WTC11 (cell line): ENCODE measurements at regions not wholly inside any gene's neighbourhood (a gene's known extent, or its start where the extent isn't known, plus 50 kb on each side); places are given as distances from the start of the nearest gene placed in this dataset.

Experiments used
- ATAC-seq: fragments of 200-7000 bp; cut with Tn5 transposase; 2 replicates; pipeline ENCODE4 v1.10.0; 2021; ENCODE audit warnings: mild to moderate bottlenecking, moderate library complexity
- CTCF ChIA-PET: fragments of 300-600 bp; sonication (Branson Sonifier 250); formaldehyde crosslinking; loops from one replicate; lab custom pipeline; 2021; ENCODE audit warnings: antibody characterized with exemption; lab: Charles Lee
- POLR2A ChIA-PET: fragments of 350-600 bp; sonication (Branson Sonifier 250); formaldehyde crosslinking; loops from one replicate; lab custom pipeline; 2021; ENCODE audit warnings: antibody characterized with exemption; lab: Charles Lee
- DNase-seq: peaks from one replicate; pipeline ENCODE4 v3.0.0; 2021; ENCODE audit warnings: low spot score
- H3K27ac Mint-ChIP-seq: 2 replicates; pipeline ENCODE4 v1.8.0; 2021; ENCODE audit warnings: mixed read lengths
- H3K27me3 Mint-ChIP-seq: 2 replicates; pipeline ENCODE4 v1.8.0; 2021; ENCODE audit warnings: low read depth, mild to moderate bottlenecking, moderate library complexity, mixed read lengths
- H3K36me3 Mint-ChIP-seq: 2 replicates; pipeline ENCODE4 v1.8.0; 2021; ENCODE audit warnings: mixed read lengths
- H3K4me1 Mint-ChIP-seq: 2 replicates; pipeline ENCODE4 v1.8.0; 2022; ENCODE audit warnings: mixed read lengths
- H3K4me3 Mint-ChIP-seq: 2 replicates; pipeline ENCODE4 v1.8.0; 2021; ENCODE audit warnings: mild to moderate bottlenecking, moderate library complexity, mixed read lengths
- H3K9me3 Mint-ChIP-seq: 2 replicates; pipeline ENCODE4 v1.8.0; 2021; ENCODE audit warnings: mixed read lengths
- CREM ChIP-seq: sonication (generic); formaldehyde crosslinking; IDR thresholded peaks from 2 replicates; pipeline ENCODE4 v1.8.1; 2022; ENCODE audit warnings: mild to moderate bottlenecking, missing genetic modification reagents, moderate library complexity
- CTCF ChIP-seq: fragments of 200-600 bp; IDR thresholded peaks from 2 replicates; pipeline ENCODE4 v1.8.0; 2022; ENCODE audit warnings: antibody characterized with exemption
- ESRRA ChIP-seq: sonication (generic); formaldehyde crosslinking; IDR thresholded peaks from 2 replicates; pipeline ENCODE4 v1.8.1; 2022; ENCODE audit warnings: mild to moderate bottlenecking, missing genetic modification reagents, borderline replicate concordance
- FOXJ3 ChIP-seq: sonication (generic); formaldehyde crosslinking; IDR thresholded peaks from 2 replicates; pipeline ENCODE4 v1.9.0; 2021; ENCODE audit warnings: missing genetic modification reagents, mild to moderate bottlenecking, borderline replicate concordance
- JUN ChIP-seq: sonication (generic); formaldehyde crosslinking; IDR thresholded peaks from 2 replicates; pipeline ENCODE4 v1.8.0; 2023; ENCODE audit warnings: mild to moderate bottlenecking, missing genetic modification reagents
- NR2C2 ChIP-seq: sonication (generic); formaldehyde crosslinking; IDR thresholded peaks from 2 replicates; pipeline ENCODE4 v1.8.0; 2022; ENCODE audit warnings: mild to moderate bottlenecking, missing genetic modification reagents
- ZMAT4 ChIP-seq: fragments of 250-450 bp; sonication (Bioruptor Pico); IDR thresholded peaks from 2 replicates; pipeline ENCODE4 v1.9.0; 2021; ENCODE audit warnings: mild to moderate bottlenecking
- ZNF396 ChIP-seq: fragments of 250-450 bp; sonication (Bioruptor Pico); IDR thresholded peaks from 2 replicates; pipeline ENCODE4 v1.8.0; 2021; ENCODE audit warnings: mild to moderate bottlenecking, moderate library complexity, borderline replicate concordance
- ZNF416 ChIP-seq: fragments of 250-450 bp; sonication (Bioruptor Pico); IDR thresholded peaks from 2 replicates; pipeline ENCODE4 v1.9.0; 2021; ENCODE audit warnings: mild to moderate bottlenecking, inconsistent platforms
- ZNF512 ChIP-seq: sonication (generic); formaldehyde crosslinking; IDR thresholded peaks from 2 replicates; pipeline ENCODE4 v1.8.1; 2022; ENCODE audit warnings: missing genetic modification reagents, borderline replicate concordance
- TF ChIP-seq, protein P1 (sequence below): sonication (generic); formaldehyde crosslinking; IDR thresholded peaks from 2 replicates; pipeline ENCODE4 v1.8.0; 2022; ENCODE audit warnings: missing genetic modification reagents
- TF ChIP-seq, protein P2 (sequence below): sonication (generic); formaldehyde crosslinking; IDR thresholded peaks from 2 replicates; pipeline ENCODE4 v1.8.0; 2023; ENCODE audit warnings: missing genetic modification reagents
- TF ChIP-seq, protein P3 (sequence below): sonication (generic); formaldehyde crosslinking; IDR thresholded peaks from 2 replicates; pipeline ENCODE4 v1.8.1; 2023; ENCODE audit warnings: mild to moderate bottlenecking, moderate library complexity, missing genetic modification reagents
- TF ChIP-seq, protein P4 (sequence below): sonication (generic); formaldehyde crosslinking; IDR thresholded peaks from 2 replicates; pipeline ENCODE4 v1.8.1; 2023; ENCODE audit warnings: mild to moderate bottlenecking, missing genetic modification reagents

- TF ChIP-seq CTCF, result no peak
- TF ChIP-seq ZNF396 (CRISPR knock-in tag), result no peak
- TF ChIP-seq, protein P1, sequence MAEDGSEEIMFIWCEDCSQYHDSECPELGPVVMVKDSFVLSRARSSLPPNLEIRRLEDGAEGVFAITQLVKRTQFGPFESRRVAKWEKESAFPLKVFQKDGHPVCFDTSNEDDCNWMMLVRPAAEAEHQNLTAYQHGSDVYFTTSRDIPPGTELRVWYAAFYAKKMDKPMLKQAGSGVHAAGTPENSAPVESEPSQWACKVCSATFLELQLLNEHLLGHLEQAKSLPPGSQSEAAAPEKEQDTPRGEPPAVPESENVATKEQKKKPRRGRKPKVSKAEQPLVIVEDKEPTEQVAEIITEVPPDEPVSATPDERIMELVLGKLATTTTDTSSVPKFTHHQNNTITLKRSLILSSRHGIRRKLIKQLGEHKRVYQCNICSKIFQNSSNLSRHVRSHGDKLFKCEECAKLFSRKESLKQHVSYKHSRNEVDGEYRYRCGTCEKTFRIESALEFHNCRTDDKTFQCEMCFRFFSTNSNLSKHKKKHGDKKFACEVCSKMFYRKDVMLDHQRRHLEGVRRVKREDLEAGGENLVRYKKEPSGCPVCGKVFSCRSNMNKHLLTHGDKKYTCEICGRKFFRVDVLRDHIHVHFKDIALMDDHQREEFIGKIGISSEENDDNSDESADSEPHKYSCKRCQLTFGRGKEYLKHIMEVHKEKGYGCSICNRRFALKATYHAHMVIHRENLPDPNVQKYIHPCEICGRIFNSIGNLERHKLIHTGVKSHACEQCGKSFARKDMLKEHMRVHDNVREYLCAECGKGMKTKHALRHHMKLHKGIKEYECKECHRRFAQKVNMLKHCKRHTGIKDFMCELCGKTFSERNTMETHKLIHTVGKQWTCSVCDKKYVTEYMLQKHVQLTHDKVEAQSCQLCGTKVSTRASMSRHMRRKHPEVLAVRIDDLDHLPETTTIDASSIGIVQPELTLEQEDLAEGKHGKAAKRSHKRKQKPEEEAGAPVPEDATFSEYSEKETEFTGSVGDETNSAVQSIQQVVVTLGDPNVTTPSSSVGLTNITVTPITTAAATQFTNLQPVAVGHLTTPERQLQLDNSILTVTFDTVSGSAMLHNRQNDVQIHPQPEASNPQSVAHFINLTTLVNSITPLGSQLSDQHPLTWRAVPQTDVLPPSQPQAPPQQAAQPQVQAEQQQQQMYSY (CRISPR knock-in tag), result no peak
- TF ChIP-seq ZNF416 (CRISPR knock-in tag), result no peak
- TF ChIP-seq JUN (CRISPR knock-in tag), result no peak
Observed at GRCh38 chr6:156599366-156599765, 177.8 kb upstream of the ARID1B start (continued).

DNA sequence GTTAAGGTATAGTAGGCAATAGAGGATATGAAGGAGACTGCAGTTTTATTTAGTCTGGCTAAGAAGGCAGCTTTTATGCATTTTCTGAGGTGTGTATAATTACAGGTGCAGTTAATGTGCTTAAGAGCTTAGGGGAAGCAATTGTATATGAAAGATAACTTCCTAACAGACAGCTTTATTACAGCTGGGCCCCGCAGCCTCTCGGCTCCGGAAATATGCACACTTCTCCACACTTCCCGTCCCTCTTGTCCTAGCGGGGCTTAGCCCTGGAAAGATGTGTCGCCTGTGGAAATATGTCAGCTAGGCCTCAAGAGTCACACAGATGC lies 178.4 kb upstream of the ARID1B start:
- ChIA-PET CTCF (interaction anchor here (0.6 kb wide), 1 partner anchor 36 kb away, joined by 3 read pairs; no protein-coding TSS in a partner anchor), POLR2A (no interaction called here)
- no peak for DNase-seq
- H3K36me3 Mint-ChIP-seq, result peaks cover 2% of the 10 kb centered on the region; the same call in 1 of the 2 replicates
- TF ChIP-seq, protein P2, sequence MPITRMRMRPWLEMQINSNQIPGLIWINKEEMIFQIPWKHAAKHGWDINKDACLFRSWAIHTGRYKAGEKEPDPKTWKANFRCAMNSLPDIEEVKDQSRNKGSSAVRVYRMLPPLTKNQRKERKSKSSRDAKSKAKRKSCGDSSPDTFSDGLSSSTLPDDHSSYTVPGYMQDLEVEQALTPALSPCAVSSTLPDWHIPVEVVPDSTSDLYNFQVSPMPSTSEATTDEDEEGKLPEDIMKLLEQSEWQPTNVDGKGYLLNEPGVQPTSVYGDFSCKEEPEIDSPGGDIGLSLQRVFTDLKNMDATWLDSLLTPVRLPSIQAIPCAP, result no peak
- TF ChIP-seq, protein P3, sequence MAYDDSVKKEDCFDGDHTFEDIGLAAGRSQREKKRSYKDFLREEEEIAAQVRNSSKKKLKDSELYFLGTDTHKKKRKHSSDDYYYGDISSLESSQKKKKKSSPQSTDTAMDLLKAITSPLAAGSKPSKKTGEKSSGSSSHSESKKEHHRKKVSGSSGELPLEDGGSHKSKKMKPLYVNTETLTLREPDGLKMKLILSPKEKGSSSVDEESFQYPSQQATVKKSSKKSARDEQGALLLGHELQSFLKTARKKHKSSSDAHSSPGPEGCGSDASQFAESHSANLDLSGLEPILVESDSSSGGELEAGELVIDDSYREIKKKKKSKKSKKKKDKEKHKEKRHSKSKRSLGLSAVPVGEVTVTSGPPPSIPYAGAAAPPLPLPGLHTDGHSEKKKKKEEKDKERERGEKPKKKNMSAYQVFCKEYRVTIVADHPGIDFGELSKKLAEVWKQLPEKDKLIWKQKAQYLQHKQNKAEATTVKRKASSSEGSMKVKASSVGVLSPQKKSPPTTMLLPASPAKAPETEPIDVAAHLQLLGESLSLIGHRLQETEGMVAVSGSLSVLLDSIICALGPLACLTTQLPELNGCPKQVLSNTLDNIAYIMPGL (CRISPR knock-in tag), result no peak
- TF ChIP-seq FOXJ3 (no peak), JUN (CRISPR knock-in tag) (no peak), ZNF512 (no peak), ZMAT4 (CRISPR knock-in tag) (no peak), CREM (CRISPR knock-in tag) (no peak), ESRRA (CRISPR knock-in tag) (no peak), NR2C2 (CRISPR knock-in tag) (no peak)
- TF ChIP-seq, protein P4, sequence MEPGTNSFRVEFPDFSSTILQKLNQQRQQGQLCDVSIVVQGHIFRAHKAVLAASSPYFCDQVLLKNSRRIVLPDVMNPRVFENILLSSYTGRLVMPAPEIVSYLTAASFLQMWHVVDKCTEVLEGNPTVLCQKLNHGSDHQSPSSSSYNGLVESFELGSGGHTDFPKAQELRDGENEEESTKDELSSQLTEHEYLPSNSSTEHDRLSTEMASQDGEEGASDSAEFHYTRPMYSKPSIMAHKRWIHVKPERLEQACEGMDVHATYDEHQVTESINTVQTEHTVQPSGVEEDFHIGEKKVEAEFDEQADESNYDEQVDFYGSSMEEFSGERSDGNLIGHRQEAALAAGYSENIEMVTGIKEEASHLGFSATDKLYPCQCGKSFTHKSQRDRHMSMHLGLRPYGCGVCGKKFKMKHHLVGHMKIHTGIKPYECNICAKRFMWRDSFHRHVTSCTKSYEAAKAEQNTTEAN (CRISPR knock-in tag), result no peak
- no peak for ATAC-seq
- no peak overlapping the region for H3K27ac Mint-ChIP-seq
- no peaks in the 10 kb centered on the region; the same call in 1 of the 2 replicates for H3K27me3 Mint-ChIP-seq
- peaks cover 8% of the 10 kb centered on the region for H3K9me3 Mint-ChIP-seq
- H3K4me3 Mint-ChIP-seq, result no peak overlapping the region
- H3K4me1 Mint-ChIP-seq, result peaks cover 23% of the 10 kb centered on the region
